ENCODE measurements at regions not wholly inside any gene's neighbourhood (a gene's known extent, or its start where the extent isn't known, plus 50 kb on each side); places are given as distances from the start of the nearest gene placed in this dataset.
"Not testable (repeated sequence)": the region's sequence is repeated elsewhere in the genome, so short reads cannot be mapped to it uniquely, and the experiment has no call there.

GRCh38 chr7:85261336-85261735, 74.5 kb upstream of the SEMA3D start:
- Mint-ChIP-seq H3K9me3 (peaks cover 13 to 60% (median 23%) of the 10 kb centered on the region in 6 donors), H3K36me3 (no peaks in the 10 kb centered on the region), H3K27ac (no peak overlapping the region), H3K27me3 (ENCODE audit: low read depth in 3 of 3) (no peaks in the 10 kb centered on the region), H3K4me1 (no peaks in the 10 kb centered on the region), H3K4me3 (no peak overlapping the region)
- no peak for DNase-seq

GRCh38 chr7:85249787-85250186, 62.9 kb upstream of the SEMA3D start:
- not testable (repeated sequence) for H3K4me3 Mint-ChIP-seq; DNase-seq; H3K27ac Mint-ChIP-seq; H3K36me3 Mint-ChIP-seq; H3K27me3 Mint-ChIP-seq (ENCODE audit: low read depth in 3 of 3); H3K4me1 Mint-ChIP-seq
- peaks cover 7 to 35% (median 21%) of the 10 kb centered on the region in 6 donors for H3K9me3 Mint-ChIP-seq

DNA sequence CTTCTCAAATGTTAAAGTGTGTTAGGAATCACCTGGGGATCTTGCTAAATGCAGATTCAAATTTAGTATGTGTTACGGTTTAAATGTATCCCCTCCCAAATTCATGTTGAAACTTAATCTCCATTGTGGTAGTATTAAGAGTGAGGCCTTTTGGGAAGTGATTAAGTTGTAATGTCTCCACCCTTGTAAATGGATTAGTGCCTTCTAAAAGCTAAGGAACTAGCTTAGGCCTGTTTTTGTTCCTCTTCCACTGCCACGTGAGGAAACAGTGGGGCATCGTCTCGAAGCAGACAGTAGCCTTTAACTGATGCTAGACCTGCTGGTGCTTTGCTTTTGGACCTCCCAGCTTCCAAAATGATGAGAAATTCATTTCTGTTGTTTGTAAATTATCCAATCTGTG, 52.3 kb upstream of the SEMA3D start:
- Mint-ChIP-seq H3K27ac (no peak overlapping the region), H3K4me3 (no peak overlapping the region), H3K9me3 (peaks cover 0 to 65% (median 17%) of the 10 kb centered on the region in 6 donors), H3K4me1 (no peaks in the 10 kb centered on the region), H3K27me3 (ENCODE audit: low read depth in 3 of 3) (peaks cover 0 to 3% (median 0%) of the 10 kb centered on the region in 3 donors), H3K36me3 (no peaks in the 10 kb centered on the region)
- no peak for DNase-seq

- Mint-ChIP-seq H3K27ac (no peak overlapping the region), H3K36me3 (no peaks in the 10 kb centered on the region), H3K4me3 (no peak overlapping the region), H3K4me1 (no peaks in the 10 kb centered on the region), H3K9me3 (peaks cover 0 to 55% (median 18%) of the 10 kb centered on the region in 6 donors), H3K27me3 (ENCODE audit: low read depth in 3 of 3) (peaks cover 0 to 1% (median 0%) of the 10 kb centered on the region in 3 donors)
- no peak for DNase-seq
Measured at GRCh38 chr7:85237721-85238120, 50.9 kb upstream of the SEMA3D start.

Data from immature natural killer cell (primary cell).